SK-N-MC (cell line): ENCODE measurements at regions not wholly inside any gene's neighbourhood (a gene's known extent, or its start where the extent isn't known, plus 50 kb on each side); places are given as distances from the start of the nearest gene placed in this dataset.

Experiments
- EZH2 ChIP-seq: fragments of 200-600 bp; sonication (generic); IDR thresholded peaks from one replicate; pipeline ENCODE4 v1.6.1; 2017; ENCODE audit warnings: antibody characterized with exemption
- FOXP2 ChIP-seq: optimal IDR thresholded peaks from 2 replicates; pipeline ENCODE3; 2011; ENCODE audit warnings: mild to moderate bottlenecking, moderate library complexity; ENCODE audit not compliant: insufficient read depth; ENCODE audit errors: extremely low read length, control extremely low read depth
- POLR2AphosphoS5 ChIP-seq: IDR thresholded peaks from 2 replicates; pipeline ENCODE4 v1.6.1; 2012; ENCODE audit warnings: mild to moderate bottlenecking, low read depth, low read length, borderline replicate concordance

DNA sequence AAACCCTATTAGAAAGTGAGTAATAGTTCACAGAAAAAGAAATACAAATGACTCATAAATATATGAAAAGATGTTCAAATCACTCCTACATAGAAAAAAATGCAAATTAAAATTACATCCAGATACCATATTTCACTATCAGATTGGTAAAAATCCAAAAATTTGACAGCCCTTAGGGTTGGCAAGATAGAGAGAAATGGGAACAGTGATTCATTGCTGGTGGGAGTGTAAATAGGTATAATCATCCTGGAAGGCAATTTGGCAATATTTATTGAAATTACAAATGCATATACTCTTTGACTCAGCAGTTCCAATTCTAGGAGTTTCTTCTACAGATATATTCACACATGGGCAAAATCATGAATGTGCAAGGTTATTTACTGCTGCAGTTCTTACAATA is 273.5 kb downstream of the NR2F1-AS1 start:
- TF ChIP-seq POLR2AphosphoS5 (no peak), EZH2 (no peak), FOXP2 (no peak)
